ENCODE measurements at regions not wholly inside any gene's neighbourhood (a gene's known extent, or its start where the extent isn't known, plus 50 kb on each side); places are given as distances from the start of the nearest gene placed in this dataset.
"Not testable (repeated sequence)": the region's sequence is repeated elsewhere in the genome, so short reads cannot be mapped to it uniquely, and the experiment has no call there.

DNA sequence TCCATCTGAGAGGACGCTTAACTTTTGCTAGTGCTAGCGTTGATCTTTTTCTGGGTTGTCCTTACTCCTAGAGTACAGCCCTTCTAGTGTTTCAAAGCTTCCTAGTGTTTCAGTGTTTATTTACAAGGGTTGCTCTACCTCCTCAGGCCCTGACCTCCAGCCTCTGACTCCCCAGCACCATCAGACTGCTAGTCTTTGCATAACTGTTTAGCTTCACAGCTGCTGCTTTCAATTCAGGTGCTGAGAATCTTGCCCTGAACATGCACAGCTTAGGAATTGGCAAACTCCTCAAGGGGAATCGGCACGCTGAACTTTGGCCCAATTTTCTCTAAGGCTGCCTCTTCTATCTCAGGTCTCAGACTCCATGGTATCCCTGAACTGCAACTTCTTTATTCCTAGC lies 52.9 kb downstream of the OR52B4 start:
- DNase-seq (ENCODE audit: low spot score), result peak; percentile 1

DNA sequence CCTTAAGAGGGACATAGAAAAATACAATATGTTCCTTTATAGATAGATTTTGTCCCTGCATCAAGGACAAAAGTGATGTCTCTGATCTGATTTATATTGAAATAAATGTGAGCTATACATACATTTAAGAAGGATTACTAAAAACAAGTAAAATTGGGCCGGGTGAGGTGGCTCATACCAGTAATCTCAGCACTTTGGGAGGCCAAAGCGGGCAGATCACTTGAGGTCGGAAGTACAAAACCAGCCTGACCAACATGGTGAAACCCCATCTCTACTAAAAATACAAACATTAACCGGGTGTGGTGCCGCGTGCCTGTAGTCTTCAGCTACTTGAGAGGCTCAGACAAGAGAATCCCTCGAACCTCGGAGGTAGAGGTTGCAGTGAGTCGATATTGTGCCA lies 91.0 kb downstream of the OR52B4 start:
- not testable (repeated sequence) for DNase-seq (ENCODE audit: low spot score)

DNA sequence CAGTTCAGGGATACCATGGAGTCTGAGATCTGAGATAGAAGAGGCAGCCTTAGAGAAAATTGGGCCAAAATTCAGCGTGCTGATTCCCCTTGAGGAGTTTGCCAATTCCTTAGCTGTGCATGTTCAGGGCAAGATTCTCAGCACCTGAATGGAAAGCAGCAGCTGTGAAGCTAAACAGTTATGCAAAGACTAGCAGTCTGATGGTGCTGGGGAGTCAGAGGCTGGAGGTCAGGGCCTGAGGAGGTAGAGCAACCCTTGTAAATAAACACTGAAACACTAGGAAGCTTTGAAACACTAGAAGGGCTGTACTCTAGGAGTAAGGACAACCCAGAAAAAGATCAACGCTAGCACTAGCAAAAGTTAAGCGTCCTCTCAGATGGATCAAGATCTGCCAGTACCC lies 117.1 kb downstream of the OR52B4 start:
- DNase-seq (ENCODE audit: low spot score), result not testable (repeated sequence)

DNA sequence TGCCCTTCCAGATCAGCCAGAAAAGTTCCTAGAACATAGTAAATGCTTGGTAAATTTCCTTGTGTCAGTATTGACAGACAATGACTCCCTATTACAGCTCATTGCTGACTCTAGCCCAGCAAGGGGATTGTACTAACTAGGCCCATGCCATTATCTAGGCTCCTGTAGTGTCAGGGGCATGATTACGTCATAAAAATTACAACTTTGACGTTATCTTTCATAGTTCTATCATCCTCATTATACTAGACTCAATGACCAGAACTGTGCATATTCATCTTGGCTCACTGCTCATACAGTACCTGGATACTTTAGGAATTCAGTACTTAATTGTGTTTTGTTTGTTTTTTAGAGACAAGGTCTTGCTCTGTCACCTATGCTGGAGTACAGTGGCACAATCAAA lies 118.7 kb downstream of the OR52B4 start:
- DNase-seq (ENCODE audit: low spot score), result not testable (repeated sequence)

DNA sequence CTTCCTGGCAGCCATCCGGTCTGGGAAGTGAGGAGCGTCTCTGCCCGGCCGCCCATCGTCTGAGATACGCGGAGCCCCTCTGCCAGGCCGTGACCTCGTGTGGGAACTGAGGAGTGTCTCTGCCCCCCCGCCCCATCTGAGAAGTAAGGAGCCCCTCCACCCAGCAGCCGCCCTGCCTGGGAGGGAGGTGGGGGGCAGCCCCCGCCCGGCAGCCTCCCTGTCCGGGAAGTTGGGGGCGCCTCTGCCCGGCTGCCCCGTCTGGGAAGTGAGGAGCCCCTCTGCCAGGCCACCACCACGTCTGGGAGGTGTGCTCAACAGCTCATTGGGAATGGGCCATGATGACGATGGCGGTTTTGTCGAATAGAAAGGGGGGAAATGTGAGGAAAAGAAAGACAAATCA lies 130.4 kb downstream of the OR52B4 start:
- not testable (repeated sequence) for DNase-seq (ENCODE audit: low spot score)

DNA sequence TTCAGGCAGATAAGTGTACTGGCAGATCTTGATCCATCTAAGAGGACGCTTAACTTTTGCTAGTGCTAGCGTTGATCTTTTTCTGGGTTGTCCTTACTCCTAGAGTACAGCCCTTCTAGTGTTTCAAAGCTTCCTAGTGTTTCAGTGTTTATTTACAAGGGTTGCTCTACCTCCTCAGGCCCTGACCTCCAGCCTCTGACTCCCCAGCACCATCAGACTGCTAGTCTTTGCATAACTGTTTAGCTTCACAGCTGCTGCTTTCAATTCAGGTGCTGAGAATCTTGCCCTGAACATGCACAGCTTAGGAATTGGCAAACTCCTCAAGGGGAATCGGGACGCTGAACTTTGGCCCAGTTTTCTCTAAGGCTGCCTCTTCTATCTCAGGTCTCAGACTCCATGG lies 124.3 kb downstream of the RRM1 start:
- not testable (repeated sequence) for DNase-seq (ENCODE audit: low spot score)

DNA sequence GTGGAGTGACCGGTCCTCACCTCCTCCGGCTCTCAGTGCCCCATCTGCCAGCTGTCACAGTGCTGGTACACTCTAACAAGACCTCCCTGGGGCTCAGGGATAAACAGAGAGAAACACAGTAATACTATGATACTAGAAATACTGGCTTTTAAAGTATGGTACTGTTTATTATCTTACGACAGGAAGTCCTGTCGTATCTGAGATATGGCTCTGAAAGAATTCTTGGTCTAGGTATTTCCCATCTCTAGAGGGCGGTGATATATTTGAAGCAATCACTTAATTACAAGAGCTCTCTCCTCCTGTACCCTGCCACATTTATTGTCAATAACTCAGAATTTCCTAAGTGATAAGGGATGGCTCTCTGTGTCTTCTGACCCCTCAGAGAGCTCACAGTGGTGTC lies 119.1 kb downstream of the RRM1 start:
- peak; percentile 23 for DNase-seq (ENCODE audit: low spot score)

DNA sequence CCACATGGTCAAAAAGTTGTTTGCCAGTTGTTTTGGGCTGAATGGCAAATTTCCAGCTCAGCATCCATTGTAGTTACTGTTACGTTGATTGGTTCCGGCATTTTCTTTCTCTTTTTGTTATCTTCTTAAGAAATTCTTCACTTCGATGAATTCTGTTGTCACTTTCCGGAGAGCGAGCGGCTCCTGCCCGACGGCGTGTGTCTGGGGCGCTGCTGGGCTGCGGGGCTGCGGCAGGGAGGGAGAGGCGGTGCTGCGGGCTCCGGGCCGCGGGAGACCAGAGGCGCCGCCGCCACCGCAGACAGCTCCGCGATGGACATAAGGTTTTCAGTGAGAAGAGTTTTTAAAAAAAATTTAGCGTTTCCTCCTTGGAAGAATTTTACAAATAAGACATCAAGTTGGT lies 117.4 kb downstream of the RRM1 start:
- no peak for DNase-seq (ENCODE audit: low spot score)

DNA sequence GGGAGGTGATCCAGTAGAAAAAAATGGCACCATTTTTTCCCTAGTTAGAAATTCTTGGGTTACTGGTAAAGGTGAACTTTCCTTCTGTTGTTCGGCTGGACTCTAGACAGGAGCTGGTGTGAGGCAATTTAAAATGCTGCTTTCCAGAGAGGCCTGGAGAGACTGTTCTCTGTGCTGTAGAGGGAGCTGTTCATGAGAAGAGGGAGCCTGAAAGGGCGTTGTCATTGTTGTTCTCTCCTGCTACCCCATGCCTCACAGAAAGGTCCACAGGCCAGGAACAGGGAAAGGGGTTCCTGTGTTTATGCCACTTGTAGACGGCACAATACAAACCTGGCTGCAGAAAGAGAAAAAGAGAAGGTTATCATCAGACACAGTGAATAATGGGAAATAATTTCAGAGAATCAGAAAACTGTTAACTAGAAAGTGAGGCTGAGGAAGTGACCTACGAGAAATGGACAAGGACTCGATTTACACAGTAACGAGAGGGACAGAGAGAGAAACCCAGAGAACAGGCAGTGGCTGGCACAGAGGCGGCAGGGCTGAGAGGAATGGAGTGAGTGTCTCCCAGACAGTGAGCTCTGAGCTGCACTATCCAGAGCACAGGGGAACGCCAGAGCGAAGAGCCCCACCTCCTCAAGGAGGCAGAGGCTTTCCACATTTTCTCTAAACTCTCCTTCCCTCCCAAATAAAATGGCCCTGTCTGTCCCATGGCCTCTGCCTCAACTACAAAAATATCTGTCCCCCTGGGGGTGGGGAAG lies 109.2 kb downstream of the RRM1 start:
- DNase-seq (ENCODE audit: low spot score), result no peak

DNA sequence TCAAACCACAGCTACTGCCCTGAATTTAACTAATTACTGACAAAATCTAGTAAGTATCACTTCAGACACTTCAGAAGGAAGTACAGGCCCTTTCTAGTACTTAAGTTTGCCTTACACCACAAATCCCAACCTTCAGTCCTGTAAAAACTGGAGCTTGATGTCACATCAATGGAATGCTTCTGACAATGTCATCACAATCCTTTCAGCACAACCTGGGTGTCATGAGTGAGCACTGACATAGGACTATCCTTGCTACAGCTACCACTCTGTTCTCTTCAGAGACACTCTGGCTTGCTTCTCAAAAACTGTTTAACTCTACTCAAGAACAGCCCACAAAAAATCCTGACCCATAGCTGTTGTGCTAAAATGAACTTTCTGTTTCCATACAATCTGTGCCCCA lies 108.2 kb downstream of the RRM1 start:
- no peak for DNase-seq (ENCODE audit: low spot score)

DNA sequence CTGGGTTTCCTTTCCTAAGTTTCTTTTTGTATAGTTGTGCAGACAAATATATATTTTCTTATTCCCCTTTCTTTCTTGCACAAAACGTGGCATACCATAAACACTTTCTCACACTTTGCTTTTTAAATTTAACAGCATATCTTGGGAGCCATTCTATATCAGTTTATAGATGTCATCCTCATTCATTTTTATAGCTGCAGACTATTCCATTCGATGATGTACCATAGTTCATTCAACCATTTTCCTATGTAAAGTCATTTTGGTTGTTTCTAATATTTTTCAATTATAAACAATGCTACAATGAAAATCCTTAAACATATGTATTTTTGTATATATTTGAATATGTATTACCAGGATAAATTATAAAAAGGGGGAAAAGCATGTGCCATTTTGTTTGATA lies 102.5 kb downstream of the RRM1 start:
- DNase-seq (ENCODE audit: low spot score), result no peak

DNA sequence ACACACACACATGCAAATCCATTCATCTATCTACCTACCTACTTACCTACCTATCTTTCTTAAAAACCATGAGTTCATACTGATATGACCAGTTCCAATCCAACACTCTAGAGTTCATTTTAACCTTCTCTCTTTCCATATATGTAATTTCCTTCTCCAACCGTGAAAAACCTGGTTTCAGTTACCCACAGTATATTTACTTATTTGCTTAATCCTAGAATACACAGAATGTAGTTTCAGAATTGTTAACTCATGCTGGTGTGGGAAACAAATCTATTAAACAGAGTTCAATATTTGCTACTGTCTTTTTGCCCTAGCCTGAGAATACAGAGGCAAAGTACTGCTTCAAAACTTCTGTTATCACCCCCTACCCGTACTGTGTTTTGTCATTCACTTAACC lies 101.3 kb downstream of the RRM1 start:
- no peak for DNase-seq (ENCODE audit: low spot score)

DNA sequence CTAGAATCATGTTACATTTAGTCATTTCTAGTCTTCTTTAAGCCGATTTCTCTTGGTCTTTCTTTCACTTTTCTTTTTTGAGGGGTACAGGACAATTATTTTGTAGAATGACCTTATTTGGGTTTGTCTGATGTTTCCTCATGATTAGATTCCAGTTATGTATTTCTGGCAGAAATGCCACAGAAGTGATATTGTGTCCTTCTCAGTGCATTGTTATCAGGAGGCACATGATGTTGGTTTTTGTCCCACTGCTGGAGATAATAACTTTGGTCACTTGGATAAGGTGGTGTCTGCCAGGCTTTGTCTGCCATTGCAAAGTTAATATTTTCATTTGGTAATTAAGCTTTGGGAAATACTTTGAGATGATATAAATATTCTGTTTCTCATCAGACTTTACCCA lies 100.3 kb downstream of the RRM1 start:
- no peak for DNase-seq (ENCODE audit: low spot score)

DNA sequence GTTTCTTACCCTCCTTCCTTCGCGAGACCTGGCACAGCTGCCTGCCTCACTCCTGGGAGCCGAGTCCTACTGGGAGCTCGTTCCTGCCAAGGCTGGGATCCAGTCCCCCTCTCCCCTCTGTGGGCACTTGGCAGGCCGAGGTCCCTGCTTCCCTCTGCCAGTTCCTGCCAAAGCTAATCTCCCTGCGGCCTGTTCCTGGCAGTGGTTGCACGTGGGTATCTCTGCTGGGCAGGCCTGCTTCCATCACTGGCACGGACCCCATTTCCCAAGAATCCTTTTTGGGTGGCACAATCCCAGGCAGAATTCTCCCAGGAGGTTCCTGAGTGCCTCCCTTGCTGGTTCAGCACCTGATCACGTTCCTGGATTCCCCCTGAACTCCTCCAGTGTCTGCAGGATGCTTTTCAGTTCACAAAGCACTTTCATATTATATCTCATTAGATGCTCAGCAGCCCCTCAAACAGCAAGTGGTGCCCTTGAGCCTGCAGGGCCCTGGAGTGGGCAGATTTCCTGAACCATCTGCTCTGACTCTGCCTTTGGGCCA lies 96.5 kb downstream of the RRM1 start:
- no peak for DNase-seq (ENCODE audit: low spot score)

DNA sequence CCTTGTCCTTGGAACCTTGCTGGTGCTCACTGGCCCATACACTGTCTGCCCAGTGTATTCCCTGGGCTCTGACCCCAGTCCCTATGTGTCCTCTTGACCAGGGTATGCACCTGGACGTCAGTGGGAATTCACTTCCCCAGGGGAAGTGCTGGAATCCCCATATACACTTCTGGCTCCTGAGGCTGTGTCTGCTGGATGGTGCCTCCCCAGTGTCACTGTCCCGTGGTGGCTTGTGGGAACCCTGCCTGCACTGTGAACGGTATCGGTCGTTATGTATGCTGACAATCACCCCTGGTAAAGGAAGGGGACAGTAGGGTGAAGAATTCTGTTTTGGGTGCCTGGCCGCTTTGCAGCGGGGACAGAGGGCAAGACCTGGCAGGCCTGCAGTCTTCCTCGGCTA lies 95.9 kb downstream of the RRM1 start:
- DNase-seq (ENCODE audit: low spot score), result no peak

DNA sequence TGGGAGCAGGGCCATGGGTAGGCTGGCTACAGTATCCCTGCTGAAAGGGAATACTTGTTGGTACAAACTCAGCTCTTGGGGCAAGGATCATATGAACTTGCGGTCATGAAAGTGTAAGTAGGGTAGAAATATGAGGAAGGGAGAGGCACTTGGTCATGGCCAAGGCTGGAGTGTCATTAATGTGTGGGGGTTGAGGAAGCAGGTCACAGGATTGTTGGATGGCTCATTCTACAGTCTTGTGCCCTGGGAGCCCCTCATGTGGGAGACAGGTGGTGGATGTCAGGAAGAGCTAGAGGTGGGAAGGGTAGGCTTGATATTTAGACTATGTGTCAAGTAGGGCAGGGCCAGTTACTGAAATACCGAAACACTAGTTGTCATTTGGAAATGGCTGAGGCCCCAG lies 95.5 kb downstream of the RRM1 start:
- no peak for DNase-seq (ENCODE audit: low spot score)
